Vagina (tissue), 2 donors: ENCODE measurements at regions not wholly inside any gene's neighbourhood (a gene's known extent, or its start where the extent isn't known, plus 50 kb on each side); places are given as distances from the start of the nearest gene placed in this dataset.

Experiments used
- DNase-seq, 2 donors: peaks; one replicate each; pipeline ENCODE4 v3.0.0-alpha.2; 2017; ENCODE audit errors: extremely low spot score in 2 of 2
- H3K27ac ChIP-seq: fragments of 200-600 bp; sonication (generic); one replicate; pipeline ENCODE4 v1.5.1; 2019
- H3K27me3 ChIP-seq: fragments of 200-600 bp; sonication (generic); one replicate; pipeline ENCODE4 v1.5.1; 2019
- H3K36me3 ChIP-seq, 2 donors: fragments of 200-600 bp; sonication (generic); one replicate each; pipeline ENCODE4 v1.5.1; 2017 to 2019
- H3K4me1 ChIP-seq: fragments of 200-600 bp; sonication (generic); one replicate; pipeline ENCODE4 v1.5.1; 2019
- H3K4me3 ChIP-seq, 2 donors: fragments of 200-600 bp; sonication (generic); 1 replicate in 1 of 2; 2 replicates in 1 of 2; pipeline ENCODE4 v1.5.1; 2016 to 2019
- H3K9me3 ChIP-seq: fragments of 200-600 bp; sonication (generic); one replicate; pipeline ENCODE4 v1.5.1; 2019
- CTCF ChIP-seq, 3 experiments: fragments of 450-650 bp in 2 of 3; fragments of 200-600 bp in 1 of 3; sonication (generic) in 1 of 3; IDR thresholded peaks; one replicate each; pipeline ENCODE4 v1.5.1; 2017 to 2019; ENCODE audit warnings: antibody characterized with exemption in 3 of 3, mild to moderate bottlenecking in 2 of 3, moderate library complexity in 2 of 3
- POLR2A ChIP-seq, 2 donors: fragments of 450-650 bp; IDR thresholded peaks; one replicate each; pipeline ENCODE4 v1.6.1; 2017; ENCODE audit warnings: antibody characterized with exemption in 2 of 2, mild to moderate bottlenecking in 2 of 2, moderate library complexity in 2 of 2
- POLR2AphosphoS5 ChIP-seq, 2 donors: sonication (generic); formaldehyde crosslinking; IDR thresholded peaks; one replicate each; pipeline ENCODE4 v1.9.0; 2017; ENCODE audit warnings: antibody characterized with exemption in 2 of 2, mild to moderate bottlenecking in 2 of 2, low read depth in 1 of 2; ENCODE audit not compliant: insufficient read depth in 1 of 2
- intact Hi-C: fragments of 100-400 bp; cut with DNase I; formaldehyde crosslinking; loops from one replicate; pipeline ENCODE4 v1.15.1; 2023

- TF ChIP-seq CTCF (IDR thresholded peaks at IDR 0.05) (no peak), POLR2AphosphoS5 (IDR thresholded peaks at IDR 0.05; ENCODE audit: insufficient read depth in 1 of 2, low read depth in 1 of 2) (no peak), POLR2A (IDR thresholded peaks at IDR 0.05) (no peak)
- Histone ChIP-seq H3K4me3 (no peak overlapping the region), H3K27me3 (no peaks in the 10 kb centered on the region), H3K9me3 (no peaks in the 10 kb centered on the region), H3K36me3 (no peaks in the 10 kb centered on the region), H3K4me1 (no peaks in the 10 kb centered on the region), H3K27ac (no peak overlapping the region)
- no peak for DNase-seq
- intact Hi-C loops: no loop called here
These were observed 56.8 kb upstream of the INSYN1 start for GRCh38 chr15:73809728-73810501.

- Histone ChIP-seq H3K4me3 (no peak overlapping the region), H3K27me3 (no peaks in the 10 kb centered on the region), H3K36me3 (no peaks in the 10 kb centered on the region), H3K9me3 (no peaks in the 10 kb centered on the region), H3K4me1 (no peaks in the 10 kb centered on the region), H3K27ac (no peak overlapping the region)
- TF ChIP-seq POLR2AphosphoS5 (IDR thresholded peaks at IDR 0.05; ENCODE audit: insufficient read depth in 1 of 2, low read depth in 1 of 2) (no peak), CTCF (IDR thresholded peaks at IDR 0.05) (no peak), POLR2A (IDR thresholded peaks at IDR 0.05) (no peak)
- intact Hi-C loops: no loop called here
- DNase-seq: no peak
These were observed 59.8 kb upstream of the INSYN1 start for GRCh38 chr15:73812806-73813465.

- Histone ChIP-seq H3K27ac (no peak overlapping the region), H3K4me3 (no peak overlapping the region), H3K9me3 (no peaks in the 10 kb centered on the region), H3K4me1 (no peaks in the 10 kb centered on the region), H3K27me3 (no peaks in the 10 kb centered on the region), H3K36me3 (no peaks in the 10 kb centered on the region)
- intact Hi-C loops: no loop called here
- DNase-seq: no peak
- no peak for TF ChIP-seq CTCF (IDR thresholded peaks at IDR 0.05)
- no peak for TF ChIP-seq POLR2AphosphoS5 (IDR thresholded peaks at IDR 0.05; ENCODE audit: insufficient read depth in 1 of 2, low read depth in 1 of 2)
- no peak for TF ChIP-seq POLR2A (IDR thresholded peaks at IDR 0.05)
These were observed 59.8 kb upstream of the TBC1D21 start for GRCh38 chr15:73813589-73813988.

GRCh38 chr15:73818308-73818985, 54.9 kb upstream of the TBC1D21 start:
- no peaks in the 10 kb centered on the region for H3K36me3 ChIP-seq
- intact Hi-C loops: no loop called here
- no peak overlapping the region for H3K4me3 ChIP-seq
- H3K27ac ChIP-seq: no peak overlapping the region
- H3K4me1 ChIP-seq: no peaks in the 10 kb centered on the region
- no peaks in the 10 kb centered on the region for H3K9me3 ChIP-seq
- TF ChIP-seq CTCF (IDR thresholded peaks at IDR 0.05) (no peak), POLR2A (IDR thresholded peaks at IDR 0.05) (no peak), POLR2AphosphoS5 (IDR thresholded peaks at IDR 0.05; ENCODE audit: insufficient read depth in 1 of 2, low read depth in 1 of 2) (no peak)
- no peak for DNase-seq
- no peaks in the 10 kb centered on the region for H3K27me3 ChIP-seq
